ENCODE measurements at regions not wholly inside any gene's neighbourhood (a gene's known extent, or its start where the extent isn't known, plus 50 kb on each side); places are given as distances from the start of the nearest gene placed in this dataset.

DNA sequence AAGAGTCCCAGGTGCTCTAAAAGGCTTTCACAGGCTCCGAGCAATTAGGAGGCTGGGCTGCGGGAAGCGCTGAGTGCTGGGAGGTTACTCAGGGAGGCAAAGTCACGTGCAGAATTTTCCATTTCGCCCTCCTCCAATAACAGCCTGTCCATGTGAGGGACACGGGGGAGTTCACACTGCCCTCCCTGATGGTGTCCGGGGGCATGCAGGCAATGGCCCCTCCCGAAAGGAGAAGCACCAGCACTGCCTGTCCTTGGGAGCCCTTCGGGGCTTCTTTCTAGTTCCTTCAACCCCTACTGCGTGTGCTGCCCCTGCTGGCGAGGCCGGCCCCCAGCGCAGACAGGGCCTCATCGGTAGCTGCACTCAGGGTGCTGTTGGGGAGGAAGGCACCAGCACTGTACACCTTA is 63.1 kb upstream of the HPCAL1 start (continued):
- TF ChIP-seq TBL1XR1 (IDR thresholded peaks at IDR 0.05; ENCODE audit: low read length in 2 of 2) = no peak
- no peak for TF ChIP-seq CBX5 (IDR thresholded peaks at IDR 0.05; ENCODE audit: borderline replicate concordance, low read depth)
- TF ChIP-seq, protein P1, sequence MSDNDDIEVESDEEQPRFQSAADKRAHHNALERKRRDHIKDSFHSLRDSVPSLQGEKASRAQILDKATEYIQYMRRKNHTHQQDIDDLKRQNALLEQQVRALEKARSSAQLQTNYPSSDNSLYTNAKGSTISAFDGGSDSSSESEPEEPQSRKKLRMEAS (CRISPR knock-in tag; IDR thresholded peaks at IDR 0.05) = peak; percentile 45; the same call in 1 of the 2 replicates
- TF ChIP-seq ZNF77 (CRISPR knock-in tag; IDR thresholded peaks at IDR 0.05) = no peak
- TF ChIP-seq MAZ (CRISPR knock-in tag; conservative IDR thresholded peaks at IDR 0.05 in 1 of 2, IDR thresholded peaks at IDR 0.05 in 1 of 2) = 0 out of 4 replicates have a peak, but pooled peaks of 1 of the 2 experiments have one; percentile 23
- no peak for TF ChIP-seq NUFIP1 (IDR thresholded peaks at IDR 0.05; ENCODE audit: partially characterized antibody)
- TF ChIP-seq, protein P2, sequence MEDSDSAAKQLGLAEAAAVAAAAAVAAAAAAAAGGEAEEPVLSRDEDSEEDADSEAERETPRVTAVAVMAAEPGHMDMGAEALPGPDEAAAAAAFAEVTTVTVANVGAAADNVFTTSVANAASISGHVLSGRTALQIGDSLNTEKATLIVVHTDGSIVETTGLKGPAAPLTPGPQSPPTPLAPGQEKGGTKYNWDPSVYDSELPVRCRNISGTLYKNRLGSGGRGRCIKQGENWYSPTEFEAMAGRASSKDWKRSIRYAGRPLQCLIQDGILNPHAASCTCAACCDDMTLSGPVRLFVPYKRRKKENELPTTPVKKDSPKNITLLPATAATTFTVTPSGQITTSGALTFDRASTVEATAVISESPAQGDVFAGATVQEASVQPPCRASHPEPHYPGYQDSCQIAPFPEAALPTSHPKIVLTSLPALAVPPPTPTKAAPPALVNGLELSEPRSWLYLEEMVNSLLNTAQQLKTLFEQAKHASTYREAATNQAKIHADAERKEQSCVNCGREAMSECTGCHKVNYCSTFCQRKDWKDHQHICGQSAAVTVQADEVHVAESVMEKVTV (CRISPR knock-in tag; IDR thresholded peaks at IDR 0.05) = no peak
- TF ChIP-seq ZNF232 (CRISPR knock-in tag; IDR thresholded peaks at IDR 0.05) = no peak
- TF ChIP-seq RAD21 (CRISPR knock-in tag; conservative IDR thresholded peaks at IDR 0.05 in 1 of 2, IDR thresholded peaks at IDR 0.05 in 1 of 2) = peak in 1 of 2 experiments; percentile 34; a peak in 2 of 4 replicates
- TF ChIP-seq YY1 (IDR thresholded peaks at IDR 0.05; ENCODE audit: borderline replicate concordance in 1 of 3, control insufficient read depth in 1 of 3, extremely low read depth in 1 of 3, insufficient read depth in 3 of 3, insufficient read length in 1 of 3, insufficient replicate concordance in 2 of 3, low read depth in 1 of 3, low read length in 2 of 3) = peak in 1 of 3 experiments; percentile 23
- TF ChIP-seq, protein P3, sequence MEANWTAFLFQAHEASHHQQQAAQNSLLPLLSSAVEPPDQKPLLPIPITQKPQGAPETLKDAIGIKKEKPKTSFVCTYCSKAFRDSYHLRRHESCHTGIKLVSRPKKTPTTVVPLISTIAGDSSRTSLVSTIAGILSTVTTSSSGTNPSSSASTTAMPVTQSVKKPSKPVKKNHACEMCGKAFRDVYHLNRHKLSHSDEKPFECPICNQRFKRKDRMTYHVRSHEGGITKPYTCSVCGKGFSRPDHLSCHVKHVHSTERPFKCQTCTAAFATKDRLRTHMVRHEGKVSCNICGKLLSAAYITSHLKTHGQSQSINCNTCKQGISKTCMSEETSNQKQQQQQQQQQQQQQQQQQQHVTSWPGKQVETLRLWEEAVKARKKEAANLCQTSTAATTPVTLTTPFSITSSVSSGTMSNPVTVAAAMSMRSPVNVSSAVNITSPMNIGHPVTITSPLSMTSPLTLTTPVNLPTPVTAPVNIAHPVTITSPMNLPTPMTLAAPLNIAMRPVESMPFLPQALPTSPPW (CRISPR knock-in tag; IDR thresholded peaks at IDR 0.05) = peak; percentile 74; the same call in 1 of the 2 replicates
- TF ChIP-seq, protein P4, sequence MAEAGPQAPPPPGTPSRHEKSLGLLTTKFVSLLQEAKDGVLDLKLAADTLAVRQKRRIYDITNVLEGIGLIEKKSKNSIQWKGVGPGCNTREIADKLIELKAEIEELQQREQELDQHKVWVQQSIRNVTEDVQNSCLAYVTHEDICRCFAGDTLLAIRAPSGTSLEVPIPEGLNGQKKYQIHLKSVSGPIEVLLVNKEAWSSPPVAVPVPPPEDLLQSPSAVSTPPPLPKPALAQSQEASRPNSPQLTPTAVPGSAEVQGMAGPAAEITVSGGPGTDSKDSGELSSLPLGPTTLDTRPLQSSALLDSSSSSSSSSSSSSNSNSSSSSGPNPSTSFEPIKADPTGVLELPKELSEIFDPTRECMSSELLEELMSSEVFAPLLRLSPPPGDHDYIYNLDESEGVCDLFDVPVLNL (CRISPR knock-in tag; IDR thresholded peaks at IDR 0.05; ENCODE audit: low read depth) = no peak
- TF ChIP-seq, protein P5, sequence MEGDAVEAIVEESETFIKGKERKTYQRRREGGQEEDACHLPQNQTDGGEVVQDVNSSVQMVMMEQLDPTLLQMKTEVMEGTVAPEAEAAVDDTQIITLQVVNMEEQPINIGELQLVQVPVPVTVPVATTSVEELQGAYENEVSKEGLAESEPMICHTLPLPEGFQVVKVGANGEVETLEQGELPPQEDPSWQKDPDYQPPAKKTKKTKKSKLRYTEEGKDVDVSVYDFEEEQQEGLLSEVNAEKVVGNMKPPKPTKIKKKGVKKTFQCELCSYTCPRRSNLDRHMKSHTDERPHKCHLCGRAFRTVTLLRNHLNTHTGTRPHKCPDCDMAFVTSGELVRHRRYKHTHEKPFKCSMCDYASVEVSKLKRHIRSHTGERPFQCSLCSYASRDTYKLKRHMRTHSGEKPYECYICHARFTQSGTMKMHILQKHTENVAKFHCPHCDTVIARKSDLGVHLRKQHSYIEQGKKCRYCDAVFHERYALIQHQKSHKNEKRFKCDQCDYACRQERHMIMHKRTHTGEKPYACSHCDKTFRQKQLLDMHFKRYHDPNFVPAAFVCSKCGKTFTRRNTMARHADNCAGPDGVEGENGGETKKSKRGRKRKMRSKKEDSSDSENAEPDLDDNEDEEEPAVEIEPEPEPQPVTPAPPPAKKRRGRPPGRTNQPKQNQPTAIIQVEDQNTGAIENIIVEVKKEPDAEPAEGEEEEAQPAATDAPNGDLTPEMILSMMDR (IDR thresholded peaks at IDR 0.05 in 2 of 3, conservative IDR thresholded peaks at IDR 0.05 in 1 of 3; ENCODE audit: insufficient read depth in 2 of 3, low read depth in 1 of 3, low read length in 3 of 3) = peak; percentile 58 to 83 (median 72)
- TF ChIP-seq MTA3 (IDR thresholded peaks at IDR 0.05; ENCODE audit: borderline replicate concordance) = peak; percentile 45; the same call in 1 of the 2 replicates
- TF ChIP-seq RAD51 (IDR thresholded peaks at IDR 0.05; ENCODE audit: borderline replicate concordance, low read depth) = peak; percentile 71
- no peak for TF ChIP-seq ESRRB (CRISPR knock-in tag; IDR thresholded peaks at IDR 0.05; ENCODE audit: borderline replicate concordance)
- TF ChIP-seq CBFA2T2 (conservative IDR thresholded peaks at IDR 0.05) = peak; percentile 11; the same call in 1 of the 2 replicates
- no peak for TF ChIP-seq HMG20A (CRISPR knock-in tag; conservative IDR thresholded peaks at IDR 0.05)
- peak; percentile 25; the same call in 1 of the 2 replicates for TF ChIP-seq JUND (IDR thresholded peaks at IDR 0.05; ENCODE audit: borderline replicate concordance, low read depth, low read length)
- TF ChIP-seq JUND (tag; IDR thresholded peaks at IDR 0.05; ENCODE audit: borderline replicate concordance, low read depth, low read length) = no peak
- TF ChIP-seq NEUROD1 (IDR thresholded peaks at IDR 0.05; ENCODE audit: borderline replicate concordance, low read depth, low read length, partially characterized antibody) = no peak

All from K562 (cell line).